ENCODE measurements at regions not wholly inside any gene's neighbourhood (a gene's known extent, or its start where the extent isn't known, plus 50 kb on each side); places are given as distances from the start of the nearest gene placed in this dataset.

DNA sequence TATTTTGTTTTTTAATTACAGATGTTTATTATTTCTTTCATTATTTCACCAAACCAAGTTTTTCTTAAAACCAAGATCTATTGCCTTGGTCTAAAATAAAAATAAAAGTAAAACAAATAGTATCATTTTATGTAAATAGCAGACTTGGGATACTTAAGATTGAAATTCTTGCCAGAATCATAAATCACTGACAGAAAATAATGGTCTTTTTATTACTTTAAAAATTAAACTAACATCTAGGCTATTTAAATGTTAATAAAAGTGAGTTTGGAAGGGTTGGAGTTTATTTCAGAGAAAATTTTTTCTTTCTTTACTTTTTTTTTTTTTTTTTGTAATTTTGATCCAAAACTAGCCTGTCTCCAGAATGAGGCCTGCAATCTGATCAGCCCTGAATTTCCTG is 568.0 kb upstream of the IGFBP3 start:
- no peak for TF ChIP-seq POLR2A (IDR thresholded peaks at IDR 0.05)
- TF ChIP-seq, protein P1, sequence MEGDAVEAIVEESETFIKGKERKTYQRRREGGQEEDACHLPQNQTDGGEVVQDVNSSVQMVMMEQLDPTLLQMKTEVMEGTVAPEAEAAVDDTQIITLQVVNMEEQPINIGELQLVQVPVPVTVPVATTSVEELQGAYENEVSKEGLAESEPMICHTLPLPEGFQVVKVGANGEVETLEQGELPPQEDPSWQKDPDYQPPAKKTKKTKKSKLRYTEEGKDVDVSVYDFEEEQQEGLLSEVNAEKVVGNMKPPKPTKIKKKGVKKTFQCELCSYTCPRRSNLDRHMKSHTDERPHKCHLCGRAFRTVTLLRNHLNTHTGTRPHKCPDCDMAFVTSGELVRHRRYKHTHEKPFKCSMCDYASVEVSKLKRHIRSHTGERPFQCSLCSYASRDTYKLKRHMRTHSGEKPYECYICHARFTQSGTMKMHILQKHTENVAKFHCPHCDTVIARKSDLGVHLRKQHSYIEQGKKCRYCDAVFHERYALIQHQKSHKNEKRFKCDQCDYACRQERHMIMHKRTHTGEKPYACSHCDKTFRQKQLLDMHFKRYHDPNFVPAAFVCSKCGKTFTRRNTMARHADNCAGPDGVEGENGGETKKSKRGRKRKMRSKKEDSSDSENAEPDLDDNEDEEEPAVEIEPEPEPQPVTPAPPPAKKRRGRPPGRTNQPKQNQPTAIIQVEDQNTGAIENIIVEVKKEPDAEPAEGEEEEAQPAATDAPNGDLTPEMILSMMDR (IDR thresholded peaks at IDR 0.05): no peak

All from thyroid gland (tissue), 4 donors.